Activated T-helper 1 cell treated with anti-CD3 and anti-CD28 coated beads, Interleukin-12 subunit alpha, Interleukin-12 subunit beta, Interleukin-2, Interleukin-4 antibody, amounts not matched to agents 30 ng/mL and 10 ng/mL and 1 ng/mL, durations not matched to agents 14 hours and 24 hours and 36 hours (primary cell): ENCODE measurements at regions not wholly inside any gene's neighbourhood (a gene's known extent, or its start where the extent isn't known, plus 50 kb on each side); places are given as distances from the start of the nearest gene placed in this dataset.
"Not testable (repeated sequence)": the region's sequence is repeated elsewhere in the genome, so short reads cannot be mapped to it uniquely, and the experiment has no call there.

ENCODE experiments used
- DNase-seq: peaks from one replicate; pipeline ENCODE4 v3.0.0; 2021; ENCODE audit warnings: low spot score
- H3K27ac Mint-ChIP-seq: one replicate; pipeline ENCODE4 v1.8.0; 2021; ENCODE audit warnings: mild to moderate bottlenecking, mixed read lengths
- H3K27me3 Mint-ChIP-seq: one replicate; pipeline ENCODE4 v1.8.0; 2022; ENCODE audit warnings: mild to moderate bottlenecking, moderate library complexity, mixed read lengths; ENCODE audit not compliant: insufficient read depth
- H3K36me3 Mint-ChIP-seq: one replicate; pipeline ENCODE4 v1.8.0; 2021; ENCODE audit warnings: low read depth, mixed read lengths
- H3K4me1 Mint-ChIP-seq: one replicate; pipeline ENCODE4 v1.8.0; 2021; ENCODE audit warnings: low read depth, mixed read lengths
- H3K4me3 Mint-ChIP-seq: one replicate; pipeline ENCODE4 v1.8.0; 2021; ENCODE audit warnings: mild to moderate bottlenecking, moderate library complexity, mixed read lengths
- H3K9me3 Mint-ChIP-seq: one replicate; pipeline ENCODE4 v1.8.0; 2021; ENCODE audit warnings: mixed read lengths
- intact Hi-C: fragments of 100-400 bp; cut with micrococcal nuclease; formaldehyde crosslinking; loops from one replicate; pipeline ENCODE4 v1.15.1; 2024

GRCh38 chr21:18812308-18812707 is 408.7 kb upstream of the TMPRSS15 start:
- H3K4me1 Mint-ChIP-seq = no peaks in the 10 kb centered on the region
- H3K4me3 Mint-ChIP-seq = no peak overlapping the region
- DNase-seq = no peak
- no peaks in the 10 kb centered on the region for H3K27me3 Mint-ChIP-seq
- peaks cover 46% of the 10 kb centered on the region for H3K9me3 Mint-ChIP-seq
- intact Hi-C loops = no loop called here
- H3K27ac Mint-ChIP-seq = no peak overlapping the region
- no peaks in the 10 kb centered on the region for H3K36me3 Mint-ChIP-seq

GRCh38 chr21:18819507-18819906 is 415.9 kb upstream of the TMPRSS15 start:
- no peaks in the 10 kb centered on the region for H3K36me3 Mint-ChIP-seq
- no peaks in the 10 kb centered on the region for H3K4me1 Mint-ChIP-seq
- H3K4me3 Mint-ChIP-seq = no peak overlapping the region
- H3K9me3 Mint-ChIP-seq = peaks cover 36% of the 10 kb centered on the region
- no peak for DNase-seq
- H3K27ac Mint-ChIP-seq = no peak overlapping the region
- intact Hi-C loops = no loop called here
- H3K27me3 Mint-ChIP-seq = no peaks in the 10 kb centered on the region

DNA sequence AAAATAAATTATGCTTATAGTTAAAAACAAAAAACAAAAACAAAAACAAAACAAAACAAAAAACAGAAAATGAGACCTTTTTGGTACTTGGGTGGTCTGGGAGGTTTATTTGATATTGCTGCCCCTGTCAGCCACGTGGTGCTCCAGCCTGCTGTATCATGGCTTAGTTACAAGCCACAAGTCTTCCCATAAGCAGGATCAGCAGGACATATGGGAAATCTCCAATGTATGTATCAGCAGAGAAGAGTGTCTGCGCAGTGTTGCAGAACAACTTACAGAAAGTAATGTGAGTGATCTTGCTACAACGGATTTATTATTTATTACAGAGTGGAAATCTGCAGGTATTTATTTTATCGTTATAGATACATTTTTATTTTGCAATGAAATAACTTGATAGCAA is 423.0 kb upstream of the TMPRSS15 start:
- Mint-ChIP-seq H3K27me3 (no peaks in the 10 kb centered on the region), H3K36me3 (no peaks in the 10 kb centered on the region), H3K9me3 (peaks cover 38% of the 10 kb centered on the region), H3K4me3 (no peak overlapping the region), H3K4me1 (no peaks in the 10 kb centered on the region), H3K27ac (no peak overlapping the region)
- intact Hi-C loops = no loop called here
- no peak for DNase-seq

DNA sequence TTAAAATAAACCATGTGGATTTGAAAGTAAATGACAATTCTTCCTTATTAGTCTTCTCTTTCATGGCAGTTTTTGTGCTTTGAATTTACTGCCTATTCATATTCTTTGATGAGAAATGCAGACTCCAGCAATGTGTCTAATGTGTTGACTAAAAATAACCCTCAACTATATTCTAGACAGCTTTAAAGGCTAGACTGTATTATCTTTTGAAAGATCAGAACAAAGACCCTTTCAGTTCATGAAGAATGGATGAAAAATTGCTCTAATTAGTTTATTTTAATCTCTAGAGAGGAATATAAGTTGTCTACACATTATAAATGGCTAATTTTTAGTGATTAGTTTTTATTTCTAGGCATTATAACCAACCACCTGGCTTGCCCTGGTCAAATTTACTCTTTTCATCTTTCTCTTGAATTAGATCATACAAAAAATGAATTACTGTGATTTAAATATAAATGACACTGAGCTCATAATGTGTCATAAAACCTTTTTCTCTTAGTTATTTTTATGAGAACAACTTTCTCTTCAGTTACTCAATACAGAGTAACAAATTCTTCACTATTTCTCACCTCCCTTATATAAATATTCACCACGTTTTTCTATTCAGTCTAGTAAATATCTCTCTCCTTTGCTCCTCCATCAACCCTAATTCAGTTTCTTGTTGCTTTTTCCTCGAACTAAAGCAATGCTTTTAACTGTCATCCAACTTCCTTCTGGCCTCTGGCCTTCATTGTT is 428.5 kb upstream of the TMPRSS15 start:
- H3K9me3 Mint-ChIP-seq = peaks cover 13% of the 10 kb centered on the region
- H3K27ac Mint-ChIP-seq = no peak overlapping the region
- intact Hi-C loops = no loop called here
- DNase-seq = no peak
- H3K4me1 Mint-ChIP-seq = no peaks in the 10 kb centered on the region
- H3K27me3 Mint-ChIP-seq = no peaks in the 10 kb centered on the region
- no peak overlapping the region for H3K4me3 Mint-ChIP-seq
- H3K36me3 Mint-ChIP-seq = no peaks in the 10 kb centered on the region

DNA sequence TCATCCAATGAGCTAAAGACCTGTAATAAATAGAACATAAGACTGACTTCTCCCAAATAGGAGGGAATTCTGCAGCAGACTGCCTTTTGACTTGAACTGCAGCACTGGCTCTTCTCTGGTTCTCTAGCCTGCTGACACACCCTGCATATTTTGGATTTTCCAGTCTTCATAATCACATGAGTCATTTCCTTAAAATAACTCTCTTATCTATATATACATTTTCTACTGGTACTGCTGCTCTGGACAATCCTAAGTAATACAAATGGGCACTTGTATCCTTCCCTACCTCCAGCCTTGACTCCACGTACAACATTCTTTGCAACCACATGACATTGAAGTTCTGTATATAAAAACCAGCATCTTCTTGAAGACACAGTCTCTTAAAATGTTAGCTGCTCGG is 429.4 kb upstream of the TMPRSS15 start:
- no peaks in the 10 kb centered on the region for H3K4me1 Mint-ChIP-seq

GRCh38 chr21:18834121-18834520 is 430.5 kb upstream of the TMPRSS15 start:
- H3K36me3 Mint-ChIP-seq, H3K27me3 Mint-ChIP-seq, H3K4me1 Mint-ChIP-seq, H3K4me3 Mint-ChIP-seq, intact Hi-C loops, DNase-seq, H3K27ac Mint-ChIP-seq: not testable (repeated sequence)
- peaks cover 12% of the 10 kb centered on the region for H3K9me3 Mint-ChIP-seq

More for the DNA sequence above, 429.4 kb upstream of the TMPRSS15 start:
- no peak overlapping the region for H3K4me3 Mint-ChIP-seq
- no peak for DNase-seq
- intact Hi-C loops = no loop called here
- H3K9me3 Mint-ChIP-seq = peaks cover 10% of the 10 kb centered on the region
- no peaks in the 10 kb centered on the region for H3K36me3 Mint-ChIP-seq
- no peaks in the 10 kb centered on the region for H3K27me3 Mint-ChIP-seq
- H3K27ac Mint-ChIP-seq = no peak overlapping the region

DNA sequence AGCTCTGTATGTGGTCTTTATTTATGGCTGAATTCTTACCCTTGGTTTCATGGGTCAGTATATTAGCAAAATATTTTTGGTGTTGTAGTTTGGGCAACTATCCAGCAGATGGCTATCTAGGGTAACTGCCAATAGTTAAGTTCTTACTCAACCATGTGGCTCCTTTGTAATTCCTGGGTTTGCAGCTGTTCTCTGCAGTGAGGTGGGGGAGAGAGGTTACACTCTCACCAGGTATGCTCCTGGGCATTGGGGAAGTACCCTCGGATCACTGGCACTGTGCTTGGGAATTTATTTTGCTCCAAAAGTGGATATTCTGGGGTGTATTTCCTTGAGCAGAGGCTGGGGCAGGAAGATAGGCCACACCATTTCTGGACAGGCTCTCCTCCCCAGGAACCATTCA is 436.7 kb upstream of the TMPRSS15 start:
- DNase-seq = no peak
- H3K27ac Mint-ChIP-seq = no peak overlapping the region
- no peak overlapping the region for H3K4me3 Mint-ChIP-seq
- H3K9me3 Mint-ChIP-seq = peaks cover 5% of the 10 kb centered on the region
- H3K27me3 Mint-ChIP-seq = no peaks in the 10 kb centered on the region
- no peaks in the 10 kb centered on the region for H3K36me3 Mint-ChIP-seq
- intact Hi-C loops = no loop called here
- H3K4me1 Mint-ChIP-seq = no peaks in the 10 kb centered on the region

GRCh38 chr21:18857606-18858005 is 454.0 kb upstream of the TMPRSS15 start:
- H3K27me3 Mint-ChIP-seq, H3K4me1 Mint-ChIP-seq, DNase-seq, intact Hi-C loops, H3K4me3 Mint-ChIP-seq, H3K27ac Mint-ChIP-seq, H3K36me3 Mint-ChIP-seq: not testable (repeated sequence)
- H3K9me3 Mint-ChIP-seq = peaks cover 35% of the 10 kb centered on the region

GRCh38 chr21:18869104-18869503 is 465.5 kb upstream of the TMPRSS15 start:
- no peak for DNase-seq
- no peak overlapping the region for H3K4me3 Mint-ChIP-seq
- H3K27me3 Mint-ChIP-seq = no peaks in the 10 kb centered on the region
- no peak overlapping the region for H3K27ac Mint-ChIP-seq
- intact Hi-C loops = no loop called here
- H3K4me1 Mint-ChIP-seq = no peaks in the 10 kb centered on the region
- peaks cover 19% of the 10 kb centered on the region for H3K9me3 Mint-ChIP-seq
- H3K36me3 Mint-ChIP-seq = no peaks in the 10 kb centered on the region

GRCh38 chr21:18877917-18878316 is 474.3 kb upstream of the TMPRSS15 start:
- intact Hi-C loops = no loop called here
- Mint-ChIP-seq H3K27ac (no peak overlapping the region), H3K9me3 (peaks cover 18% of the 10 kb centered on the region), H3K36me3 (no peaks in the 10 kb centered on the region), H3K4me1 (no peaks in the 10 kb centered on the region), H3K27me3 (no peaks in the 10 kb centered on the region), H3K4me3 (no peak overlapping the region)
- no peak for DNase-seq

GRCh38 chr21:18887922-18888602 is 484.5 kb upstream of the TMPRSS15 start:
- no peaks in the 10 kb centered on the region for H3K27me3 Mint-ChIP-seq
- no peaks in the 10 kb centered on the region for H3K36me3 Mint-ChIP-seq
- peaks cover 31% of the 10 kb centered on the region for H3K9me3 Mint-ChIP-seq
- no peak for DNase-seq
- intact Hi-C loops = no loop called here
- no peaks in the 10 kb centered on the region for H3K4me1 Mint-ChIP-seq
- no peak overlapping the region for H3K4me3 Mint-ChIP-seq
- H3K27ac Mint-ChIP-seq = no peak overlapping the region

GRCh38 chr21:18893406-18893805 is 489.8 kb upstream of the TMPRSS15 start:
- Mint-ChIP-seq H3K9me3 (peaks cover 27% of the 10 kb centered on the region), H3K27me3 (no peaks in the 10 kb centered on the region), H3K36me3 (no peaks in the 10 kb centered on the region), H3K4me1 (no peaks in the 10 kb centered on the region), H3K4me3 (no peak overlapping the region), H3K27ac (no peak overlapping the region)
- DNase-seq = no peak
- intact Hi-C loops = no loop called here

- H3K36me3 Mint-ChIP-seq = no peaks in the 10 kb centered on the region
- intact Hi-C loops = no loop called here
Observed at GRCh38 chr21:18894387-18894786, 490.8 kb upstream of the TMPRSS15 start.

More at GRCh38 chr21:18894387-18894786, 490.8 kb upstream of the TMPRSS15 start:
- H3K4me1 Mint-ChIP-seq = no peaks in the 10 kb centered on the region
- DNase-seq = no peak
- no peak overlapping the region for H3K4me3 Mint-ChIP-seq
- peaks cover 24% of the 10 kb centered on the region for H3K9me3 Mint-ChIP-seq
- H3K27ac Mint-ChIP-seq = no peak overlapping the region
- H3K27me3 Mint-ChIP-seq = no peaks in the 10 kb centered on the region
